OCI-LY3 (cell line): ENCODE measurements at regions not wholly inside any gene's neighbourhood (a gene's known extent, or its start where the extent isn't known, plus 50 kb on each side); places are given as distances from the start of the nearest gene placed in this dataset.

Source experiments
- EZH2phosphoT487 ChIP-seq: fragments of 200-600 bp; shearing (Covaris generic); IDR thresholded peaks from 2 replicates; pipeline ENCODE4 v1.6.1; 2018; ENCODE audit warnings: antibody characterized with exemption, mixed run types, low read depth
- TF ChIP-seq, protein P1 (sequence below): fragments of 200-600, 300-600 bp; sonication (generic); IDR thresholded peaks from 2 replicates; pipeline ENCODE4 v1.5.1; 2014; ENCODE audit warnings: antibody characterized with exemption, low read length, low read depth

GRCh38 chr18:22336406-22336805, 81.3 kb downstream of the CTAGE1 start:
- TF ChIP-seq, protein P1, sequence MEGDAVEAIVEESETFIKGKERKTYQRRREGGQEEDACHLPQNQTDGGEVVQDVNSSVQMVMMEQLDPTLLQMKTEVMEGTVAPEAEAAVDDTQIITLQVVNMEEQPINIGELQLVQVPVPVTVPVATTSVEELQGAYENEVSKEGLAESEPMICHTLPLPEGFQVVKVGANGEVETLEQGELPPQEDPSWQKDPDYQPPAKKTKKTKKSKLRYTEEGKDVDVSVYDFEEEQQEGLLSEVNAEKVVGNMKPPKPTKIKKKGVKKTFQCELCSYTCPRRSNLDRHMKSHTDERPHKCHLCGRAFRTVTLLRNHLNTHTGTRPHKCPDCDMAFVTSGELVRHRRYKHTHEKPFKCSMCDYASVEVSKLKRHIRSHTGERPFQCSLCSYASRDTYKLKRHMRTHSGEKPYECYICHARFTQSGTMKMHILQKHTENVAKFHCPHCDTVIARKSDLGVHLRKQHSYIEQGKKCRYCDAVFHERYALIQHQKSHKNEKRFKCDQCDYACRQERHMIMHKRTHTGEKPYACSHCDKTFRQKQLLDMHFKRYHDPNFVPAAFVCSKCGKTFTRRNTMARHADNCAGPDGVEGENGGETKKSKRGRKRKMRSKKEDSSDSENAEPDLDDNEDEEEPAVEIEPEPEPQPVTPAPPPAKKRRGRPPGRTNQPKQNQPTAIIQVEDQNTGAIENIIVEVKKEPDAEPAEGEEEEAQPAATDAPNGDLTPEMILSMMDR: no peak
- no peak for TF ChIP-seq EZH2phosphoT487
